ENCODE measurements at regions not wholly inside any gene's neighbourhood (a gene's known extent, or its start where the extent isn't known, plus 50 kb on each side); places are given as distances from the start of the nearest gene placed in this dataset.

- Histone ChIP-seq H2AFZ (replicated peaks; ENCODE audit: low read length, poor library complexity) (no peak overlapping the region), H3K4me1 (ENCODE audit: control insufficient read depth, insufficient read depth, low read length) (no peaks in the 10 kb centered on the region), H3K4me3 (ENCODE audit: insufficient read depth, low read depth, low read length) (no peak overlapping the region), H3K27ac (ENCODE audit: insufficient read depth, low read length) (no peak overlapping the region), H3K27me3 (ENCODE audit: control insufficient read depth, insufficient read depth, low read length) (no peaks in the 10 kb centered on the region), H4K5ac (ENCODE audit: low read depth, low read length) (no peak overlapping the region), H3K9ac (ENCODE audit: low read depth, low read length) (no peak overlapping the region), H3K36me3 (ENCODE audit: control insufficient read depth, insufficient read depth, low read length) (no peaks in the 10 kb centered on the region), H3K9me3 (ENCODE audit: control insufficient read depth, insufficient read depth, low read length) (0 out of 2 replicates have a peak, but pooled peaks cover 2% of the 10 kb centered on the region), H3K14ac (replicated peaks; ENCODE audit: low read depth, low read length) (no peak overlapping the region), H3K23ac (ENCODE audit: low read depth, low read length) (no peak overlapping the region), H2AK9ac (replicated peaks; ENCODE audit: low read depth, low read length, poor library complexity) (no peak overlapping the region), H4K20me1 (ENCODE audit: insufficient read depth, low read length) (no peaks in the 10 kb centered on the region), H2BK15ac (ENCODE audit: low read depth, low read length) (no peak overlapping the region), H3K56ac (ENCODE audit: extremely low read depth, insufficient read depth, low read length) (no peak overlapping the region), H3K4me2 (ENCODE audit: low read depth, low read length) (no peak overlapping the region), H3K18ac (ENCODE audit: low read depth, low read length) (no peak overlapping the region), H2BK120ac (ENCODE audit: low read depth, low read length) (no peak overlapping the region), H2AK5ac (ENCODE audit: low read depth, low read length) (no peak overlapping the region), H4K8ac (ENCODE audit: low read depth in 2 of 2, low read length in 2 of 2) (no peak overlapping the region), H4K91ac (ENCODE audit: insufficient read depth, low read depth, low read length) (no peak overlapping the region), H2BK5ac (ENCODE audit: low read depth, low read length, poor library complexity, severe bottlenecking) (no peak overlapping the region), H2BK20ac (ENCODE audit: low read depth, low read length) (no peak overlapping the region), H3K79me1 (ENCODE audit: low read depth in 1 of 2, low read length in 2 of 2) (no peaks in the 10 kb centered on the region), H3K9me1 (ENCODE audit: insufficient read depth, low read length) (no peaks in the 10 kb centered on the region), H3K4ac (ENCODE audit: low read depth, low read length) (no peak overlapping the region)
- no peak for TF ChIP-seq MXI1 (IDR thresholded peaks at IDR 0.05; ENCODE audit: borderline replicate concordance, low read depth, low read length)
- TF ChIP-seq CHD1 (IDR thresholded peaks at IDR 0.05; ENCODE audit: low read depth, low read length): no peak
- TF ChIP-seq, protein P1, sequence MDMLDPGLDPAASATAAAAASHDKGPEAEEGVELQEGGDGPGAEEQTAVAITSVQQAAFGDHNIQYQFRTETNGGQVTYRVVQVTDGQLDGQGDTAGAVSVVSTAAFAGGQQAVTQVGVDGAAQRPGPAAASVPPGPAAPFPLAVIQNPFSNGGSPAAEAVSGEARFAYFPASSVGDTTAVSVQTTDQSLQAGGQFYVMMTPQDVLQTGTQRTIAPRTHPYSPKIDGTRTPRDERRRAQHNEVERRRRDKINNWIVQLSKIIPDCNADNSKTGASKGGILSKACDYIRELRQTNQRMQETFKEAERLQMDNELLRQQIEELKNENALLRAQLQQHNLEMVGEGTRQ (IDR thresholded peaks at IDR 0.05; ENCODE audit: low read depth, low read length): no peak
- TF ChIP-seq MAZ (IDR thresholded peaks at IDR 0.05; ENCODE audit: borderline replicate concordance, low read depth, low read length): no peak
- no peak for TF ChIP-seq BHLHE40 (IDR thresholded peaks at IDR 0.05; ENCODE audit: low read depth, low read length)
- TF ChIP-seq RFX5 (IDR thresholded peaks at IDR 0.05; ENCODE audit: low read depth, low read length): no peak
- TF ChIP-seq NFE2L2 (IDR thresholded peaks at IDR 0.05; ENCODE audit: low read depth, low read length): no peak
- no peak for TF ChIP-seq ELK1 (IDR thresholded peaks at IDR 0.05; ENCODE audit: borderline replicate concordance, low read depth, low read length)
- TF ChIP-seq SMC3 (IDR thresholded peaks at IDR 0.05; ENCODE audit: low read depth, low read length): no peak
- no peak for TF ChIP-seq FOS (IDR thresholded peaks at IDR 0.05; ENCODE audit: low read depth, low read length)
- TF ChIP-seq POLR2A (IDR thresholded peaks at IDR 0.05; ENCODE audit: low read depth, low read length): no peak
- no peak for TF ChIP-seq MAFK (IDR thresholded peaks at IDR 0.05; ENCODE audit: low read depth, low read length)
- no peak for TF ChIP-seq RAD21 (IDR thresholded peaks at IDR 0.05; ENCODE audit: low read length)
- TF ChIP-seq, protein P2, sequence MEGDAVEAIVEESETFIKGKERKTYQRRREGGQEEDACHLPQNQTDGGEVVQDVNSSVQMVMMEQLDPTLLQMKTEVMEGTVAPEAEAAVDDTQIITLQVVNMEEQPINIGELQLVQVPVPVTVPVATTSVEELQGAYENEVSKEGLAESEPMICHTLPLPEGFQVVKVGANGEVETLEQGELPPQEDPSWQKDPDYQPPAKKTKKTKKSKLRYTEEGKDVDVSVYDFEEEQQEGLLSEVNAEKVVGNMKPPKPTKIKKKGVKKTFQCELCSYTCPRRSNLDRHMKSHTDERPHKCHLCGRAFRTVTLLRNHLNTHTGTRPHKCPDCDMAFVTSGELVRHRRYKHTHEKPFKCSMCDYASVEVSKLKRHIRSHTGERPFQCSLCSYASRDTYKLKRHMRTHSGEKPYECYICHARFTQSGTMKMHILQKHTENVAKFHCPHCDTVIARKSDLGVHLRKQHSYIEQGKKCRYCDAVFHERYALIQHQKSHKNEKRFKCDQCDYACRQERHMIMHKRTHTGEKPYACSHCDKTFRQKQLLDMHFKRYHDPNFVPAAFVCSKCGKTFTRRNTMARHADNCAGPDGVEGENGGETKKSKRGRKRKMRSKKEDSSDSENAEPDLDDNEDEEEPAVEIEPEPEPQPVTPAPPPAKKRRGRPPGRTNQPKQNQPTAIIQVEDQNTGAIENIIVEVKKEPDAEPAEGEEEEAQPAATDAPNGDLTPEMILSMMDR (conservative IDR thresholded peaks at IDR 0.05; ENCODE audit: low read depth, low read length): no peak
- intact Hi-C loops (cut with micrococcal nuclease) (no loop called here), in situ Hi-C loops (cut with MboI; ENCODE audit: low sequenced_read_pairs) (no loop called here), dilution Hi-C loops (cut with HindIII; ENCODE audit: low sequenced_read_pairs, unreplicated experiment) (no loop called here)
- no peak for DNase-seq
- ATAC-seq (ENCODE audit: low read depth): no peak
- WGBS, 2 experiments (ENCODE audit: extremely low coverage in 2 of 2, insufficient read length in 1 of 2): no CpG with 5 or more reads among the region's 4 CpGs
- BruUV-seq (replicated peaks): no TSS peak
- CTCF ChIA-PET: no interaction called here
- POLR2A ChIA-PET (ENCODE audit: unreplicated experiment): no interaction called here
Measured at GRCh38 chr2:124993809-124994208, 968.7 kb downstream of the CNTNAP5 start.

All from IMR-90 (cell line).